Activated CD4-positive, alpha-beta T cell treated with anti-CD3 and anti-CD28 coated beads for 36 hours (primary cell): ENCODE measurements at regions not wholly inside any gene's neighbourhood (a gene's known extent, or its start where the extent isn't known, plus 50 kb on each side); places are given as distances from the start of the nearest gene placed in this dataset.

Experiments
- ATAC-seq: fragments of 200-7000 bp; cut with Tn5 transposase; one replicate; pipeline ENCODE4 v1.10.0; 2021; ENCODE audit warnings: mild to moderate bottlenecking, moderate library complexity
- CTCF ChIA-PET: fragments of 350-600 bp; sonication (Branson Sonifier 250); formaldehyde crosslinking; loops from one replicate; lab custom pipeline; 2021; ENCODE audit warnings: antibody characterized with exemption; lab: Charles Lee
- POLR2A ChIA-PET: fragments of 350-600 bp; sonication (Branson Sonifier 250); formaldehyde crosslinking; loops from one replicate; lab custom pipeline; 2021; ENCODE audit warnings: antibody characterized with exemption, inconsistent platforms; lab: Charles Lee
- DNase-seq: peaks from one replicate; pipeline ENCODE4 v3.0.0-alpha.2; 2020
- H3K27ac Mint-ChIP-seq: one replicate; pipeline ENCODE4 v1.8.0; 2021; ENCODE audit warnings: mixed read lengths
- H3K27me3 Mint-ChIP-seq: one replicate; pipeline ENCODE4 v1.8.0; 2021; ENCODE audit warnings: mixed read lengths
- H3K36me3 Mint-ChIP-seq: one replicate; pipeline ENCODE4 v1.8.0; 2021; ENCODE audit warnings: low read depth, mixed read lengths
- H3K4me1 Mint-ChIP-seq: one replicate; pipeline ENCODE4 v1.8.0; 2021; ENCODE audit warnings: mixed read lengths
- H3K4me3 Mint-ChIP-seq: one replicate; pipeline ENCODE4 v1.8.0; 2021; ENCODE audit warnings: mild to moderate bottlenecking, moderate library complexity, mixed read lengths
- H3K9me3 Mint-ChIP-seq: one replicate; pipeline ENCODE4 v1.8.0; 2021; ENCODE audit warnings: low read depth, mixed read lengths
- intact Hi-C, 2 experiments: fragments of 100-400 bp; cut with DNase I in 1 of 2; cut with micrococcal nuclease in 1 of 2; formaldehyde crosslinking; loops; one replicate each; pipeline versions ENCODE4 v1.14.2 to v1.15.1; 2022 to 2024; cut with DNase I, micrococcal nuclease

DNA sequence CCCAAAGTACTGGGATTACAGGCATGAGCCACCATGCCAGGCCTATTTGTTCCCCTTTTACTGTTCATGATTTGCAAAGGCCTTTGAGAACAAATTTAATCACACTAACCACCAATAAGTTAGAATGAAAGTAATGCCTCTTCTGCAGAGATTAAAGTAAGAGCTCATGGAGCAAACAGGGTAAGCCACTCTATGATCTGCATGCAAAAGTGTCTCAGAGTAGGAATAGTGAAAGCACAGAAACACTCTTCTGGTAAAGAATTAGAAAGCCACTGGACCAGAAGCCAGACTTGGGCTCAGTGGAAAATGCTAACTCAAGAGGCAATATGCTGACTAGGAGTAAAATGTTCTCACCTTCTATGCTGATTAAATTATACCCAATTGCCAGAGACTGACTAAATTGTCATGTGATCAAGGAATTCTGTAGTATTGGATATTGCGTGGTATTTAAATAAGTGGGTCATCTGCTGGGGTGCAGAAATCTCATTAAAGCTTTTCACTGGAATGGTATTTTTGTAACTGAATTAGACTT is 235.3 kb upstream of the ERBB4 start:
- Mint-ChIP-seq H3K4me1 (peaks cover 4% of the 10 kb centered on the region), H3K9me3 (no peaks in the 10 kb centered on the region), H3K27me3 (no peaks in the 10 kb centered on the region), H3K27ac (no peak overlapping the region), H3K36me3 (no peaks in the 10 kb centered on the region), H3K4me3 (no peak overlapping the region)
- intact Hi-C loops, result no loop called here
- DNase-seq, result no peak
- ChIA-PET POLR2A (no interaction called here), CTCF (interaction anchor here (0.7 to 2.0 kb wide), 4 partner anchors 20 to 1296 kb away, joined by 3 to 5 read pairs (median 3); no protein-coding TSS in a partner anchor)
- no peak for ATAC-seq

- no peak overlapping the region for H3K27ac Mint-ChIP-seq
- intact Hi-C loops, result no loop called here
- DNase-seq (no peak), ATAC-seq (no peak)
- H3K27me3 Mint-ChIP-seq, result no peaks in the 10 kb centered on the region
- H3K4me1 Mint-ChIP-seq, result no peaks in the 10 kb centered on the region
- ChIA-PET POLR2A (no interaction called here), CTCF (no interaction called here)
- no peaks in the 10 kb centered on the region for H3K9me3 Mint-ChIP-seq
- H3K4me3 Mint-ChIP-seq, result no peak overlapping the region
- no peaks in the 10 kb centered on the region for H3K36me3 Mint-ChIP-seq
These were observed 231.6 kb upstream of the ERBB4 start for GRCh38 chr2:212770240-212770639.

- no peaks in the 10 kb centered on the region for H3K4me1 Mint-ChIP-seq
- CTCF ChIA-PET, result no interaction called here
These were observed 228.3 kb upstream of the ERBB4 start for GRCh38 chr2:212766921-212767320.

DNA sequence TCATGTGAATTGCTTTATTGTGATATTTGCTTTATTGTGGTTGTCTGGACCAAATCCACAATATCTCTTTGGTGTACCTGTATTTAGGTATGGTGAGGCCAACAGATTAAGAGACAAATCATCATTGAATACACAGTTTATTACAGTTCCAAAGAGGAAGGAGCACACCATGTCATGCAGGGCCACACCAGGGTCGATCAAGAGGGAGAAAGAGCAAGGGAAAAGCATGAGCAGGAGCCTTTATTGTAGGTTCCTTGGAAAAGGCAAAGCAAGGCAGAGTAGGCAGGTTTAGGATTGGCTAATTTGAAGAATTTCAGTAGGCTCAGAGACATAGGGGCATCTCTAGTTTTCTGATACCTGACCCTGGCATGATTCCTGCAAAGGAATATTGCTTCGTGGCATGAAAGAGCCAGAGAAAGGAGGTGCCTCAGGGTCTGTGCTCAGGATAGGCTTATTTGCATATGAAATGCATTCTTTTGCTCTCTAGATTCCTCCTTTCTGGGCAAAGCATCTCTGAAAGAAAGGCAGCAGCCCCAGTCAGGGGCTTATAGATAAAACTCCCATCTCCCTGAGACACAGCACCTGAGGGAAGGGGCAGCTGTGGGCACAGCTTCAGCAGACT is 214.2 kb upstream of the ERBB4 start:
- ATAC-seq, result no peak
- DNase-seq, result no peak
- ChIA-PET POLR2A (no interaction called here), CTCF (no interaction called here)
- Mint-ChIP-seq H3K36me3 (peaks cover 2% of the 10 kb centered on the region), H3K27me3 (no peaks in the 10 kb centered on the region), H3K4me1 (no peaks in the 10 kb centered on the region), H3K4me3 (no peak overlapping the region), H3K9me3 (peaks cover 7% of the 10 kb centered on the region), H3K27ac (no peak overlapping the region)
- intact Hi-C loops, result no loop called here

More at GRCh38 chr2:212766921-212767320, 228.3 kb upstream of the ERBB4 start:
- no peak for ATAC-seq
- Mint-ChIP-seq H3K36me3 (no peaks in the 10 kb centered on the region), H3K4me3 (no peak overlapping the region), H3K9me3 (no peaks in the 10 kb centered on the region), H3K27ac (no peak overlapping the region), H3K27me3 (no peaks in the 10 kb centered on the region)
- intact Hi-C loops, result no loop called here
- DNase-seq, result no peak
- POLR2A ChIA-PET, result no interaction called here

DNA sequence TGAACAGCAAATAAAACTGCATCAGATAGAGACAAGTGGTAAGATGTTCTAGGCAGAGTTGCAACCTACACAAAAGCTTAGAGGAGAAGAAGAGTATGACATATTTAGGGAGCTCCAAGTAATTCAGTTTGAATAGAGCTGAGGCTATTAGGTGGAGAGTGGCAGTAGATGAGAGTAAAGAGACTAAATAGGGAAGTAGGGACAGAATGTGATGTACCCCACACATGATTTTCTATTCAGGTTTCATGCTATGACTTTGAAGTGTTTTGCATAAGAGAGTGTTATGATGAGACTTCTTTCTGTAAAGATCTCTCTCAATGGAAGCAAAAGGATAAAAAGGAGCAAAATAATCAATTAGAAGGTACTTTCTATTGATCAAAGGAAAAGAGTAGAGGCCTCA is 206.8 kb upstream of the ERBB4 start:
- ATAC-seq (no peak), DNase-seq (no peak)
- no peak overlapping the region for H3K27ac Mint-ChIP-seq
- no peak overlapping the region for H3K4me3 Mint-ChIP-seq
- ChIA-PET POLR2A (no interaction called here), CTCF (no interaction called here)
- intact Hi-C loops, result no loop called here
- no peaks in the 10 kb centered on the region for H3K36me3 Mint-ChIP-seq
- H3K9me3 Mint-ChIP-seq, result no peaks in the 10 kb centered on the region
- H3K27me3 Mint-ChIP-seq, result no peaks in the 10 kb centered on the region
- no peaks in the 10 kb centered on the region for H3K4me1 Mint-ChIP-seq

DNA sequence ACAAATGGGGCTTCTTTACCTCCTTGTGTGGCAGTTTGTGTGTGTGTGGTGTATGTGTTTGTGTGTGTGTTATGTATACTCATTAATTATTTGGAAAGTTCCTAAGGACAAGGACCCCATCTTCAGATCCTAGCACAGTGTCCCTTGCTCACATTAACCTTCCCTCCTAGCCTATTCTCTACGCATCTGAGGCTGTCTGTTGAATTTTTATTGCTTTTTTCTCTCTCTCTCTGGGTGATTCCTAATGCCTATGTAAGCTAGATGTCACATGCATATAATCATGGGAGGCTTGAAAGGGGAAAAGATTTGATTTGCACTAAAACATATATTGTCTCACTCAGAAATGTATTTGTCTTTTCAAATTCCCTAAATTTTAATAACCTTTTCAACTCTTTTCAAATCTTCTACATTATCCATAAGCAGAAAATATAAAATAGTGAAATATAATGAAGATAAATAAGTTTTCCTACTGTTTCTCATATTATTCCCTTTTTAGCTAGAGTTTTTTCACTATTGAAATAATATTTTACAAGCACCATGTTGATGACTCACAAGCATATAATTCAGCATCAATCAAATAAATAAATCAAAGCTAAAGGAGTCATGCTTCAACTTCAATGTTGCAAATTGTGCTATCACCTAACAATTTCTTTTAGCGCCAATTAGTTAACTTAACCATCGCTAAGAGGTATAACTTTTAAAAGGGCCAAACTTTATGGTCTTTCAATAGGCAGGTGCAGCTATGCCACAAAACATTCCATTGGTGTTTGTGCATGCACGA is 199.0 kb upstream of the ERBB4 start:
- Mint-ChIP-seq H3K36me3 (no peaks in the 10 kb centered on the region), H3K4me3 (no peak overlapping the region), H3K27ac (no peak overlapping the region), H3K9me3 (no peaks in the 10 kb centered on the region), H3K27me3 (no peaks in the 10 kb centered on the region), H3K4me1 (no peaks in the 10 kb centered on the region)
- intact Hi-C loops, result no loop called here
- DNase-seq (no peak), ATAC-seq (no peak)
- POLR2A ChIA-PET, result no interaction called here
- CTCF ChIA-PET, result no interaction called here

DNA sequence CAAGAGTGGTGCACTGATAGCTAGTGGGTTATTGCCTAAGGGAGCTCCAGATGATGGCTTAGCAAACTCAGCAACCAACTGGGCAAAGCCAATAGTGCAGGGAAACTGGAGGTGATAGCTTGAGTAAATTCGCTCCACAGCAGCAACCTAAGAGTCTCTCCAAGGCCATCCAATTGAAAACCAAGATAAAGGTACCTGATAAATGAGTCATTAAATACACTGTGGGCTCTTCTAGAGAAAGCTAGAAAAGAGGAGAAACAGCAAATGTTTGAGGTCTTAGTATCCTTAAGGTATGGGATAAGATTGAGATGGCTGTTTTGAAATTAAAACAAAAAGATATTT is 197.8 kb upstream of the ERBB4 start:
- H3K4me1 Mint-ChIP-seq, result peaks cover under 1% of the 10 kb centered on the region
- no peak overlapping the region for H3K4me3 Mint-ChIP-seq
- no peak overlapping the region for H3K27ac Mint-ChIP-seq
- H3K36me3 Mint-ChIP-seq, result no peaks in the 10 kb centered on the region
- CTCF ChIA-PET, result no interaction called here
- no peaks in the 10 kb centered on the region for H3K27me3 Mint-ChIP-seq
- no peaks in the 10 kb centered on the region for H3K9me3 Mint-ChIP-seq
- ATAC-seq, result no peak
- POLR2A ChIA-PET, result no interaction called here
- DNase-seq, result no peak
- intact Hi-C loops, result no loop called here

DNA sequence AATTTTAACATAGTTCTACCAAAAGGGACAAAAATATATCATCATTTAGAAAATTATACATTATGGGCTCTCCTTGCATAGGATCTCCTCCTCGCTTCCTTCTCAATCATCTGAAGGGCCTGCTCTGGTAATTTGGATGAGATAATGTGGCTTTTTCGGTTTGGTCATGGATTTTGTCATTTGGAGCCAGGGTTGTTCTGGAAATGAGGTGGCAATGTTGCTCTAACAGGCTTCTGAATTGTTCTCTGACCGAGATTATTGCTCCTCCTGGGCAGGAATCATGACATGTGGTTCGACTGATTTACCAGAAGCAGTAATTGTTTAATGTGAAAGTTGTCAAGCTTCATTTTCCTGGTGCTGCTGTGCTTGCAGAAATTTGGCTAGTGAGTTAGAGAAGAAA is 194.7 kb upstream of the ERBB4 start:
- no peak overlapping the region for H3K4me3 Mint-ChIP-seq
- CTCF ChIA-PET, result interaction anchor here (0.6 kb wide), 1 partner anchor 101 kb away, joined by 3 read pairs; no protein-coding TSS in a partner anchor
- no peaks in the 10 kb centered on the region for H3K9me3 Mint-ChIP-seq
- no peaks in the 10 kb centered on the region for H3K36me3 Mint-ChIP-seq
- intact Hi-C loops, result loop anchor here (5.0 kb wide), 1 partner anchor 284 kb away; no protein-coding TSS in a partner anchor
- no peak for ATAC-seq
- H3K4me1 Mint-ChIP-seq, result peaks cover 9% of the 10 kb centered on the region
- no peak overlapping the region for H3K27ac Mint-ChIP-seq
- H3K27me3 Mint-ChIP-seq, result no peaks in the 10 kb centered on the region
- POLR2A ChIA-PET, result no interaction called here
- DNase-seq, result no peak

DNA sequence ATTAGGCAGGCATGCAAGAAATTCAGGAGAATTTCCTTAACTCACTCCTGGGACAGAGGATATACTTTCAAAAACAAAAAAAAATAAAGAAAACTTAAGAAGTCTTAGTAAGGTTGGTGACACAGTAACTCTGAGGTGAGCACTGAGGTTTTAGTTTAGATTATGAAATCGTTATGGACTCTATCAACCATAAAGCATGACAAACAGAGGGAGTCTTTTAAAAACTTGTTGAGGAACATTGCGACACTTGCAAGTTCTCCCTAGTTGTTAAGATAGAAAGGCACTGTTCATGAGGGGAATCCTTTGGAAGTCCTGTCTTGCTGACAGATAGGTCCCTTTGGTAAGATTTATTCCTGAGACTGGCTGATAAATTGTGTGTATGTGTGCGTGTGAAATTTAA is 194.3 kb upstream of the ERBB4 start:
- ChIA-PET CTCF (interaction anchor here (0.6 kb wide), 1 partner anchor 102 kb away, joined by 3 read pairs; no protein-coding TSS in a partner anchor), POLR2A (no interaction called here)
- no peaks in the 10 kb centered on the region for H3K36me3 Mint-ChIP-seq
- intact Hi-C loops, result loop anchor here (5.0 kb wide), 1 partner anchor 284 kb away; no protein-coding TSS in a partner anchor
- peaks cover 11% of the 10 kb centered on the region for H3K4me1 Mint-ChIP-seq
- DNase-seq (no peak), ATAC-seq (no peak)
- no peaks in the 10 kb centered on the region for H3K27me3 Mint-ChIP-seq
- H3K4me3 Mint-ChIP-seq, result no peak overlapping the region
- no peaks in the 10 kb centered on the region for H3K9me3 Mint-ChIP-seq
- no peak overlapping the region for H3K27ac Mint-ChIP-seq

GRCh38 chr2:212730994-212731393 is 192.4 kb upstream of the ERBB4 start:
- ChIA-PET CTCF (interaction anchor here (0.6 to 1.3 kb wide), 3 partner anchors 8 to 47 kb away, joined by 3 to 4 read pairs (median 3); no protein-coding TSS in a partner anchor), POLR2A (interaction anchor here (0.6 kb wide), 1 partner anchor 8 kb away, joined by 3 read pairs; no protein-coding TSS in a partner anchor)
- Mint-ChIP-seq H3K27ac (no peak overlapping the region), H3K4me1 (peaks cover 14% of the 10 kb centered on the region), H3K27me3 (no peaks in the 10 kb centered on the region), H3K9me3 (no peaks in the 10 kb centered on the region), H3K36me3 (no peaks in the 10 kb centered on the region), H3K4me3 (no peak overlapping the region)
- ATAC-seq (peak; percentile 85), DNase-seq (no peak)
- intact Hi-C loops, result loop anchor here (5.0 kb wide), 1 partner anchor 286 kb away; no protein-coding TSS in a partner anchor

DNA sequence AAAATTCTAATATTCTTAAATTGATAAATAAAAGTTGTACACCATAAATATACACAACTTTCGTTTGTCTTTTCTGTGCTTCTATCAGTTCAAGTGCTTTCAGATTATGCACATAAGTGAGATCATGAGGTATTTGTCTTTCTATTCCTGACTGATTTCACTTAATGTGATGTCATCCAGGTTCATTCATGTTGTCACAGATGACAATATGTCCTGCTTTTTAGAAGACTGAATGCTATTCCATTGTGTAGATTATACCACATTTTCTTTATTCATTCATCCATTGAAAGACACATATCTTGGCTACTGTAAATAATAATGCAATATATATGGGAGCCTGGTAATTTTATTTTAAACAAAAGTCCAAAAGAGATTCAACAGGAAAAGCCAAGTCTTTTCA is 190.1 kb upstream of the ERBB4 start:
- ChIA-PET CTCF (interaction anchor here (0.7 kb wide), 1 partner anchor 124 kb away, joined by 3 read pairs; no protein-coding TSS in a partner anchor), POLR2A (no interaction called here)
- intact Hi-C loops, result no loop called here

More for the DNA sequence above, 190.1 kb upstream of the ERBB4 start:
- peaks cover 6% of the 10 kb centered on the region for H3K9me3 Mint-ChIP-seq
- no peak for DNase-seq
- H3K4me1 Mint-ChIP-seq, result peaks cover 20% of the 10 kb centered on the region
- no peak overlapping the region for H3K27ac Mint-ChIP-seq
- no peaks in the 10 kb centered on the region for H3K36me3 Mint-ChIP-seq
- no peaks in the 10 kb centered on the region for H3K27me3 Mint-ChIP-seq
- H3K4me3 Mint-ChIP-seq, result no peak overlapping the region
- no peak for ATAC-seq
